Hematopoietic multipotent progenitor cell treated with erythropoietin and hydrocortisone succinate and interleukin-3 and kit ligand, for 4 days (in vitro differentiated cells): ENCODE measurements at regions not wholly inside any gene's neighbourhood (a gene's known extent, or its start where the extent isn't known, plus 50 kb on each side); places are given as distances from the start of the nearest gene placed in this dataset.
A peak's percentile ranks its signal among the peaks of the same experiment; 100 is the strongest.

ENCODE experiments used
- DNase-seq: peaks from one replicate; pipeline ENCODE4 v3.0.0-alpha.2; 2015

- no peak for DNase-seq
These were observed 145.2 kb upstream of the TMEM108 start for GRCh38 chr3:132892956-132893355.

GRCh38 chr3:132881756-132882409, 156.3 kb upstream of the TMEM108 start:
- DNase-seq: no peak

GRCh38 chr3:132880986-132881385, 157.2 kb upstream of the TMEM108 start:
- DNase-seq: no peak

GRCh38 chr3:132879656-132880055, 157.4 kb upstream of the NPHP3 start:
- no peak for DNase-seq

GRCh38 chr3:132874701-132875100, 152.5 kb upstream of the NPHP3 start:
- DNase-seq: no peak

- DNase-seq: no peak
These were observed 150.5 kb upstream of the NPHP3 start for GRCh38 chr3:132872711-132873110.

- DNase-seq: no peak
These were observed 149.7 kb upstream of the NPHP3 start for GRCh38 chr3:132871956-132872355.

- no peak for DNase-seq
These were observed 148.3 kb upstream of the NPHP3 start for GRCh38 chr3:132870541-132870940.

- DNase-seq: peak; percentile 5
These were observed 145.7 kb upstream of the NPHP3 start for GRCh38 chr3:132867956-132868355.

GRCh38 chr3:132867526-132867925, 145.3 kb upstream of the NPHP3 start:
- DNase-seq: no peak

- DNase-seq: no peak
These were observed 135.1 kb upstream of the NPHP3 start for GRCh38 chr3:132857317-132857716.

- no peak for DNase-seq
These were observed 132.8 kb upstream of the NPHP3 start for GRCh38 chr3:132854856-132855535.

GRCh38 chr3:132847849-132848625, 125.8 kb upstream of the NPHP3 start:
- DNase-seq: no peak

GRCh38 chr3:132843851-132844553, 121.8 kb upstream of the NPHP3 start:
- no peak for DNase-seq

- no peak for DNase-seq
These were observed 121.1 kb upstream of the NPHP3 start for GRCh38 chr3:132843349-132843748.

- DNase-seq: no peak
These were observed 119.4 kb upstream of the NPHP3 start for GRCh38 chr3:132841621-132842020.

GRCh38 chr3:132840201-132840700, 118.0 kb upstream of the NPHP3 start:
- DNase-seq: no peak

- peak; percentile 4 for DNase-seq
These were observed 116.3 kb upstream of the NPHP3 start for GRCh38 chr3:132838477-132838876.

GRCh38 chr3:132837615-132838014, 115.4 kb upstream of the NPHP3 start:
- no peak for DNase-seq

- no peak for DNase-seq
These were observed 112.1 kb upstream of the NPHP3 start for GRCh38 chr3:132834356-132834755.

- DNase-seq: no peak
These were observed 106.9 kb upstream of the NPHP3 start for GRCh38 chr3:132829101-132829500.

GRCh38 chr3:132822837-132823236, 100.6 kb upstream of the NPHP3 start:
- DNase-seq: no peak

GRCh38 chr3:132822266-132822665, 100.1 kb upstream of the NPHP3 start:
- no peak for DNase-seq
